GM23338 (cell line): ENCODE measurements at regions not wholly inside any gene's neighbourhood (a gene's known extent, or its start where the extent isn't known, plus 50 kb on each side); places are given as distances from the start of the nearest gene placed in this dataset.
A peak's percentile ranks its signal among the peaks of the same experiment; 100 is the strongest.

ENCODE experiments used
- ATAC-seq: fragments of 200-7000 bp; cut with Tn5 transposase; 3 replicates; pipeline ENCODE4 v1.9.1; 2020
- DNase-seq: peaks from one replicate; pipeline ENCODE4 v3.0.0-alpha.2; 2015; ENCODE audit warnings: low spot score
- H2AFZ ChIP-seq: fragments of 200-600 bp; sonication (generic); 2 replicates; pipeline ENCODE4 v1.8.0; 2016; ENCODE audit warnings: antibody characterized with exemption, mild to moderate bottlenecking, moderate library complexity
- H3F3A ChIP-seq: fragments of 200-600 bp; sonication (generic); replicated peaks from 2 replicates; pipeline ENCODE4 v1.8.0; 2017; ENCODE audit warnings: antibody characterized with exemption, mixed run types, low read depth
- H3K27ac ChIP-seq: fragments of 200-600 bp; sonication (generic); 2 replicates; pipeline ENCODE4 v1.6.1; 2016; ENCODE audit warnings: low read depth
- H3K27me3 ChIP-seq: fragments of 200-600 bp; sonication (generic); 2 replicates; pipeline ENCODE4 v1.8.0; 2016; ENCODE audit warnings: mild to moderate bottlenecking, mixed run types, moderate library complexity; ENCODE audit not compliant: insufficient read depth
- H3K36me3 ChIP-seq: fragments of 200-600 bp; sonication (generic); 2 replicates; pipeline ENCODE4 v1.8.0; 2016; ENCODE audit warnings: mild to moderate bottlenecking; ENCODE audit not compliant: insufficient read depth
- H3K4me1 ChIP-seq: fragments of 200-600 bp; sonication (generic); 2 replicates; pipeline ENCODE4 v1.8.0; 2016; ENCODE audit warnings: mild to moderate bottlenecking, moderate library complexity; ENCODE audit not compliant: insufficient read depth
- H3K4me2 ChIP-seq: fragments of 200-600 bp; sonication (generic); 2 replicates; pipeline ENCODE4 v1.7.1; 2017; ENCODE audit warnings: mixed run types
- H3K4me3 ChIP-seq: fragments of 200-600 bp; sonication (generic); 2 replicates; pipeline ENCODE4 v1.6.1; 2016; ENCODE audit warnings: mixed run types
- H3K79me2 ChIP-seq: fragments of 200-600 bp; sonication (generic); replicated peaks from 2 replicates; pipeline ENCODE4 v1.8.0; 2017; ENCODE audit warnings: mild to moderate bottlenecking; ENCODE audit not compliant: insufficient read depth
- H3K9me2 ChIP-seq: fragments of 200-600 bp; sonication (generic); 2 replicates; pipeline ENCODE4 v1.8.0; 2017; ENCODE audit not compliant: insufficient read depth
- H4K20me1 ChIP-seq: fragments of 200-600 bp; sonication (generic); replicated peaks from 2 replicates; pipeline ENCODE4 v1.8.0; 2017; ENCODE audit warnings: mild to moderate bottlenecking; ENCODE audit not compliant: insufficient read depth
- H3K27ac Mint-ChIP-seq: 2 replicates; pipeline ENCODE4 v1.8.0; 2020; ENCODE audit warnings: inconsistent platforms, mild to moderate bottlenecking, moderate library complexity, mixed read lengths
- H3K27me3 Mint-ChIP-seq: 3 replicates; pipeline ENCODE4 v1.8.0; 2022; ENCODE audit warnings: low read depth, mild to moderate bottlenecking, moderate library complexity, mixed read lengths, inconsistent platforms; ENCODE audit not compliant: insufficient read depth, poor library complexity
- H3K36me3 Mint-ChIP-seq: 3 replicates; pipeline ENCODE4 v1.8.0; 2021; ENCODE audit warnings: low read depth, mild to moderate bottlenecking, inconsistent platforms, moderate library complexity, mixed read lengths
- H3K4me1 Mint-ChIP-seq: 3 replicates; pipeline ENCODE4 v1.8.0; 2020; ENCODE audit warnings: mild to moderate bottlenecking, inconsistent platforms, mixed read lengths
- H3K4me3 Mint-ChIP-seq: 3 replicates; pipeline ENCODE4 v1.8.0; 2021; ENCODE audit warnings: moderate library complexity, mild to moderate bottlenecking, inconsistent platforms, mixed read lengths
- H3K9me3 Mint-ChIP-seq: 3 replicates; pipeline ENCODE4 v1.8.0; 2020; ENCODE audit warnings: moderate library complexity, mild to moderate bottlenecking, inconsistent platforms, mixed read lengths
- CTCF ChIP-seq, 2 experiments: fragments of 200-600 bp in 1 of 2; sonication (generic) in 1 of 2; conservative IDR thresholded peaks; 2 replicates each; pipeline versions ENCODE4 v1.5.1 to v1.6.1; 2016 to 2017; ENCODE audit warnings: antibody characterized with exemption in 2 of 2, low read depth in 2 of 2, mild to moderate bottlenecking in 2 of 2, moderate library complexity in 1 of 2
- EZH2phosphoT487 ChIP-seq: fragments of 200-600 bp; sonication (generic); IDR thresholded peaks from one replicate; pipeline ENCODE4 v1.8.1; 2018; ENCODE audit warnings: antibody characterized with exemption; ENCODE audit not compliant: unreplicated experiment
- NANOG ChIP-seq: IDR thresholded peaks from 2 replicates; pipeline ENCODE4 v1.6.1; 2016; ENCODE audit warnings: antibody characterized with exemption, borderline replicate concordance
- POLR2AphosphoS5 ChIP-seq: IDR thresholded peaks from 2 replicates; pipeline ENCODE4 v1.6.1; 2016; ENCODE audit warnings: antibody characterized with exemption, low read depth
- REST ChIP-seq: IDR thresholded peaks from one replicate; pipeline ENCODE4 v1.6.1; 2018; ENCODE audit warnings: antibody characterized with exemption; ENCODE audit not compliant: unreplicated experiment
- ZNF331 ChIP-seq: fragments of 250-450 bp; sonication (Bioruptor Pico); IDR thresholded peaks from 2 replicates; pipeline ENCODE4 v1.5.0; 2020; ENCODE audit warnings: low read depth, mild to moderate bottlenecking, moderate library complexity
- ZNF462 ChIP-seq: fragments of 250-450 bp; sonication (Bioruptor Pico); IDR thresholded peaks from 2 replicates; pipeline ENCODE4 v1.5.0; 2020; ENCODE audit warnings: mild to moderate bottlenecking, moderate library complexity

DNA sequence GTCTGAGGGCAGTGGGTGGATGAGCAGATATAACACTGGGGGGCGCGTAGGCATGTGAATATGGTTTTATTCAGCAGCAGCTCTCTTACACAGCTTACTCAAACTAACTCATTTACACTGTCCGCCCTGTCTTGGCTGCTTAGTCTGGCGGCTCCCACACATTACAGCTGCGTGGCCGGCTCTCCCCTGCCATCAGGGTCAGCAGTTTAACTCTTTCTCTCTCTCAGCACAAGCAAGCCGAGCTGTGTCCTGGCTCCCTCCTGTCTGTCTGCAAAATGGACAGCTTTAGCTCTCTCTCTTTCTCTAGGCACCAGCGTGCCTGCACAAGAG is 1310.1 kb upstream of the RAG2 start:
- H3K4me3 Mint-ChIP-seq: no peak overlapping the region
- ATAC-seq: no peak
- H3K27ac ChIP-seq: no peak overlapping the region
- no peak overlapping the region for H3K4me3 ChIP-seq
- H3K27ac Mint-ChIP-seq: peak overlapping the region; percentile 20; the same call in 1 of the 2 replicates
- H2AFZ ChIP-seq: no peak overlapping the region
- no peaks in the 10 kb centered on the region for H3K27me3 ChIP-seq
- no peaks in the 10 kb centered on the region for H3K27me3 Mint-ChIP-seq
- H4K20me1 ChIP-seq: no peaks in the 10 kb centered on the region
- H3K9me3 Mint-ChIP-seq: no peaks in the 10 kb centered on the region; the same call in 2 of the 3 replicates
- H3K36me3 Mint-ChIP-seq: peaks cover 4% of the 10 kb centered on the region; the same call in 2 of the 3 replicates
- no peaks in the 10 kb centered on the region for H3F3A ChIP-seq
- TF ChIP-seq REST: no peak
- TF ChIP-seq POLR2AphosphoS5: no peak
- no peak for TF ChIP-seq NANOG
- DNase-seq: no peak
- no peak overlapping the region for H3K4me2 ChIP-seq
- 0 out of 2 replicates have a peak, but pooled peaks cover 2% of the 10 kb centered on the region for H3K36me3 ChIP-seq
- no peaks in the 10 kb centered on the region for H3K4me1 Mint-ChIP-seq
- no peaks in the 10 kb centered on the region for H3K4me1 ChIP-seq
- no peaks in the 10 kb centered on the region for H3K79me2 ChIP-seq
- no peaks in the 10 kb centered on the region for H3K9me2 ChIP-seq

GRCh38 chr11:37907436-37908218 is 1309.6 kb upstream of the RAG2 start:
- Histone ChIP-seq H3K27me3 (no peaks in the 10 kb centered on the region), H3K79me2 (no peaks in the 10 kb centered on the region), H3F3A (no peaks in the 10 kb centered on the region), H3K4me2 (no peak overlapping the region), H4K20me1 (no peaks in the 10 kb centered on the region), H3K4me3 (no peak overlapping the region), H3K27ac (no peak overlapping the region), H3K4me1 (no peaks in the 10 kb centered on the region), H3K36me3 (0 out of 2 replicates have a peak, but pooled peaks cover 2% of the 10 kb centered on the region), H2AFZ (no peak overlapping the region), H3K9me2 (no peaks in the 10 kb centered on the region)
- H3K4me3 Mint-ChIP-seq: no peak overlapping the region
- ATAC-seq: no peak
- no peaks in the 10 kb centered on the region for H3K4me1 Mint-ChIP-seq
- DNase-seq: no peak
- H3K36me3 Mint-ChIP-seq: peaks cover 4% of the 10 kb centered on the region; the same call in 2 of the 3 replicates
- no peak overlapping the region for H3K27ac Mint-ChIP-seq
- no peaks in the 10 kb centered on the region; the same call in 2 of the 3 replicates for H3K9me3 Mint-ChIP-seq
- H3K27me3 Mint-ChIP-seq: no peaks in the 10 kb centered on the region
- TF ChIP-seq ZNF331 (CRISPR knock-in tag) (no peak), POLR2AphosphoS5 (no peak), CTCF (conservative IDR thresholded peaks at IDR 0.05; ENCODE audit: low read depth in 2 of 2) (no peak), ZNF462 (CRISPR knock-in tag) (no peak), EZH2phosphoT487 (no peak)
